H1 (cell line): ENCODE measurements at regions not wholly inside any gene's neighbourhood (a gene's known extent, or its start where the extent isn't known, plus 50 kb on each side); places are given as distances from the start of the nearest gene placed in this dataset.

ENCODE experiments used
- CTCF ChIA-PET: fragments of 300-600 bp; sonication (Branson Sonifier 250); formaldehyde crosslinking; loops from one replicate; lab custom pipeline; 2021; ENCODE audit not compliant: partially characterized antibody; lab: Charles Lee
- POLR2A ChIA-PET: fragments of 300-600 bp; sonication (Branson Sonifier 250); formaldehyde crosslinking; loops from one replicate; lab custom pipeline; 2021; ENCODE audit warnings: inconsistent platforms; ENCODE audit not compliant: partially characterized antibody; lab: Charles Lee
- DNase-seq, 2 experiments: peaks; one replicate each; pipeline versions ENCODE4 v3.0.0 to v3.0.0-alpha.2; 2010 to 2022; ENCODE audit warnings: low spot score in 2 of 2, low read depth in 1 of 2, mixed read lengths in 1 of 2
- FAIRE-seq: peaks from 2 replicates; lab custom pipeline; 2011; peaks lifted over from hg19 to GRCh38; lab: Jason Lieb, UNC
- H2AFZ ChIP-seq: 2 replicates; pipeline ENCODE4 v1.8.1; 2012; ENCODE audit warnings: low read length, inconsistent platforms
- H2AK5ac ChIP-seq: 2 replicates; pipeline ENCODE4 v1.6.1; 2013; ENCODE audit warnings: low read depth, low read length
- H2BK120ac ChIP-seq: replicated peaks from 2 replicates; pipeline ENCODE3; 2013; ENCODE audit warnings: low read depth, low read length, inconsistent platforms
- H2BK12ac ChIP-seq: 2 replicates; pipeline ENCODE4 v1.6.1; 2013; ENCODE audit warnings: low read depth, low read length
- H2BK15ac ChIP-seq: 2 replicates; pipeline ENCODE4 v1.6.1; 2013; ENCODE audit warnings: low read length
- H2BK20ac ChIP-seq: 2 replicates; pipeline ENCODE4 v1.6.1; 2013; ENCODE audit warnings: low read length
- H2BK5ac ChIP-seq: 2 replicates; pipeline ENCODE4 v1.6.1; 2013; ENCODE audit warnings: low read depth, low read length
- H3K14ac ChIP-seq: 2 replicates; pipeline ENCODE4 v1.6.1; 2013; ENCODE audit warnings: inconsistent platforms; ENCODE audit not compliant: insufficient read length
- H3K18ac ChIP-seq: 2 replicates; pipeline ENCODE4 v1.6.1; 2013; ENCODE audit warnings: low read length; ENCODE audit errors: extremely low read depth
- H3K23ac ChIP-seq: 2 replicates; pipeline ENCODE4 v1.6.1; 2013; ENCODE audit warnings: inconsistent platforms; ENCODE audit not compliant: insufficient read length
- H3K23me2 ChIP-seq: 2 replicates; pipeline ENCODE4 v1.6.1; 2013; ENCODE audit warnings: low read depth, low read length
- H3K27ac ChIP-seq: 2 replicates; pipeline ENCODE4 v1.6.1; 2011; ENCODE audit warnings: low read depth, low read length, inconsistent platforms
- H3K27me3 ChIP-seq, 4 experiments: replicated peaks in 1 of 4; 1 replicate in 1 of 4; 2 replicates in 3 of 4; pipeline versions ENCODE4 v1.6.1 to v1.8.1; 2011 to 2013; ENCODE audit warnings: low read length in 3 of 4, mild to moderate bottlenecking in 3 of 4, inconsistent platforms in 2 of 4, mixed read lengths in 2 of 4, moderate library complexity in 1 of 4; ENCODE audit not compliant: control insufficient read depth in 3 of 4, insufficient read depth in 3 of 4; ENCODE audit errors: extremely low read depth in 1 of 4
- H3K36me3 ChIP-seq, 4 experiments: 2 replicates each; pipeline versions ENCODE4 v1.6.1 to v1.8.1; 2011 to 2013; ENCODE audit warnings: mild to moderate bottlenecking in 4 of 4, low read length in 3 of 4, moderate library complexity in 2 of 4, control low read depth in 1 of 4, inconsistent platforms in 1 of 4; ENCODE audit not compliant: insufficient read depth in 4 of 4, control insufficient read depth in 2 of 4
- H3K4ac ChIP-seq: replicated peaks from 2 replicates; pipeline ENCODE3; 2013; ENCODE audit warnings: low read length, low read depth, mixed read lengths, inconsistent platforms; ENCODE audit not compliant: insufficient read length
- H3K4me1 ChIP-seq, 4 experiments: replicated peaks in 1 of 4; 1 replicate in 1 of 4; 2 replicates in 3 of 4; pipeline versions ENCODE4 v1.6.1 to v1.8.1; 2011 to 2013; ENCODE audit warnings: low read length in 3 of 4, inconsistent platforms in 2 of 4, mixed read lengths in 1 of 4; ENCODE audit not compliant: insufficient read depth in 4 of 4, control insufficient read depth in 3 of 4
- H3K4me2 ChIP-seq, 2 experiments: 2 replicates each; pipeline versions ENCODE4 v1.6.1 to v1.8.1; 2011 to 2013; ENCODE audit warnings: low read depth in 2 of 2, low read length in 2 of 2, control low read depth in 1 of 2, inconsistent platforms in 1 of 2, mild to moderate bottlenecking in 1 of 2; ENCODE audit not compliant: insufficient read depth in 1 of 2
- H3K4me3 ChIP-seq, 4 experiments: fragments of 200-600, 300-600 bp in 1 of 4; sonication (generic), shearing (Covaris generic), sonication (Bioruptor Twin) in 1 of 4; 2 replicates each; pipeline versions ENCODE4 v1.5.1 to v1.8.1; 2011 to 2016; ENCODE audit warnings: low read length in 4 of 4, low read depth in 3 of 4, control low read depth in 2 of 4, inconsistent platforms in 2 of 4, mild to moderate bottlenecking in 2 of 4, mixed read lengths in 1 of 4, moderate library complexity in 1 of 4; ENCODE audit not compliant: insufficient read depth in 2 of 4; ENCODE audit errors: extremely low read depth in 1 of 4
- H3K56ac ChIP-seq: replicated peaks from 2 replicates; pipeline ENCODE3; 2013; ENCODE audit warnings: low read depth, mild to moderate bottlenecking, mixed read lengths, low read length, inconsistent platforms; ENCODE audit not compliant: insufficient read length
- H3K79me1 ChIP-seq: 2 replicates; pipeline ENCODE4 v1.6.1; 2013; ENCODE audit warnings: low read depth, low read length, control low read depth
- H3K79me2 ChIP-seq, 2 experiments: 2 replicates each; pipeline versions ENCODE4 v1.6.1 to v1.8.1; 2012 to 2013; ENCODE audit warnings: low read length in 2 of 2, mild to moderate bottlenecking in 2 of 2, inconsistent platforms in 1 of 2; ENCODE audit not compliant: insufficient read depth in 2 of 2, control insufficient read depth in 1 of 2
- H3K9ac ChIP-seq, 4 experiments: replicated peaks in 1 of 4; 1 replicate in 1 of 4; 2 replicates in 3 of 4; pipeline versions ENCODE4 v1.6.1 to v1.8.1; 2011 to 2013; ENCODE audit warnings: low read depth in 3 of 4, low read length in 3 of 4, control low read depth in 2 of 4, mild to moderate bottlenecking in 2 of 4, moderate library complexity in 2 of 4, inconsistent platforms in 1 of 4; ENCODE audit errors: extremely low read depth in 1 of 4
- H3K9me3 ChIP-seq, 2 experiments: 2 replicates each; pipeline versions ENCODE4 v1.6.1 to v1.8.1; 2012 to 2013; ENCODE audit warnings: mild to moderate bottlenecking in 2 of 2, moderate library complexity in 2 of 2, control low read depth in 1 of 2, inconsistent platforms in 1 of 2, low read depth in 1 of 2, low read length in 1 of 2, mixed read lengths in 1 of 2; ENCODE audit not compliant: insufficient read depth in 2 of 2
- H4K20me1 ChIP-seq, 2 experiments: replicated peaks in 1 of 2; 2 replicates each; pipeline versions ENCODE3 to v1.8.1; 2011 to 2013; ENCODE audit warnings: inconsistent platforms in 2 of 2, low read length in 2 of 2, mild to moderate bottlenecking in 1 of 2; ENCODE audit not compliant: insufficient read depth in 2 of 2, control insufficient read depth in 1 of 2
- H4K5ac ChIP-seq: 2 replicates; pipeline ENCODE4 v1.6.1; 2013; ENCODE audit warnings: low read length, low read depth, mixed read lengths, inconsistent platforms; ENCODE audit not compliant: insufficient read length
- H4K8ac ChIP-seq: 2 replicates; pipeline ENCODE4 v1.8.0; 2013; ENCODE audit warnings: mild to moderate bottlenecking, moderate library complexity, low read length, inconsistent platforms; ENCODE audit not compliant: insufficient read depth; ENCODE audit errors: extremely low read depth
- H4K91ac ChIP-seq: replicated peaks from 2 replicates; pipeline ENCODE3; 2013; ENCODE audit warnings: low read length, mixed read lengths, inconsistent platforms; ENCODE audit not compliant: insufficient read length
- CBX8 ChIP-seq: fragments of 300-800, 300-1000 bp; sonication (generic); IDR thresholded peaks from 2 replicates; pipeline ENCODE4 v1.7.1; 2016; ENCODE audit warnings: low read depth, low read length, borderline replicate concordance
- CEBPB ChIP-seq: IDR thresholded peaks from 2 replicates; pipeline ENCODE4 v1.6.1; 2012; ENCODE audit warnings: low read depth, low read length
- CHD2 ChIP-seq: IDR thresholded peaks from 2 replicates; pipeline ENCODE4 v1.6.1; 2012; ENCODE audit warnings: low read length, improper control_type of control experiment
- EGR1 ChIP-seq: IDR thresholded peaks from 2 replicates; pipeline ENCODE4 v1.6.1; 2011; ENCODE audit warnings: low read depth, low read length, borderline replicate concordance
- EZH2 ChIP-seq: fragments of 200-600 bp; sonication (generic); IDR thresholded peaks from 2 replicates; pipeline ENCODE4 v1.7.1; 2012; ENCODE audit warnings: low read depth, mild to moderate bottlenecking, moderate library complexity, low read length, inconsistent platforms; ENCODE audit not compliant: severe bottlenecking
- KDM4A ChIP-seq: IDR thresholded peaks from one replicate; pipeline ENCODE4 v1.7.1; 2012; ENCODE audit warnings: low read depth, mild to moderate bottlenecking, moderate library complexity, low read length, inconsistent platforms; ENCODE audit not compliant: severe bottlenecking
- KDM5A ChIP-seq: fragments of 200-600 bp; IDR thresholded peaks from 2 replicates; pipeline ENCODE4 v1.7.1; 2012; ENCODE audit warnings: mild to moderate bottlenecking, low read length, inconsistent platforms, mixed read lengths
- RNF2 ChIP-seq: fragments of 200-900, 300-1000 bp; sonication (generic); IDR thresholded peaks from 2 replicates; pipeline ENCODE4 v1.7.1; 2016; ENCODE audit warnings: borderline replicate concordance, low read depth, mild to moderate bottlenecking, antibody characterized with exemption, low read length; ENCODE audit not compliant: poor library complexity, severe bottlenecking; ENCODE audit errors: missing control alignments
- SAP30 ChIP-seq: fragments of 300-600 bp; sonication (generic); IDR thresholded peaks from 2 replicates; pipeline ENCODE4 v1.7.1; 2012; ENCODE audit warnings: low read length, moderate library complexity, mild to moderate bottlenecking, inconsistent platforms; ENCODE audit not compliant: insufficient read depth, insufficient replicate concordance
- SIRT6 ChIP-seq: IDR thresholded peaks from one replicate; pipeline ENCODE4 v1.7.1; 2012; ENCODE audit warnings: low read length, inconsistent platforms
- TBP ChIP-seq: IDR thresholded peaks from 2 replicates; pipeline ENCODE4 v1.6.1; 2011; ENCODE audit warnings: low read depth, low read length, improper control_type of control experiment
- TCF12 ChIP-seq: IDR thresholded peaks from 2 replicates; pipeline ENCODE4 v1.6.1; 2011; ENCODE audit warnings: low read depth, mild to moderate bottlenecking, low read length
- WGBS, 2 experiments: shearing (Covaris generic) in 1 of 2; methylation state at CpG; one replicate each; pipeline versions ENCODE4 v1.1.6 to v1.1.7; 2013 to 2015; ENCODE audit warnings: low lambda C conversion rate in 2 of 2, mixed read lengths in 2 of 2, inconsistent platforms in 1 of 2, low coverage in 1 of 2, missing lambda C conversion rate in 1 of 2; ENCODE audit not compliant: insufficient replicate concordance in 2 of 2, insufficient coverage in 1 of 2, insufficient read length in 1 of 2; ENCODE audit errors: extremely low coverage in 1 of 2, missing lambda C conversion rate in 1 of 2; 5-methylcytosine and 5-hydroxymethylcytosine counted together
- TF ChIP-seq, protein P1 (sequence below): IDR thresholded peaks from 2 replicates; pipeline ENCODE4 v1.6.1; 2012; ENCODE audit warnings: low read length, inconsistent platforms

DNA sequence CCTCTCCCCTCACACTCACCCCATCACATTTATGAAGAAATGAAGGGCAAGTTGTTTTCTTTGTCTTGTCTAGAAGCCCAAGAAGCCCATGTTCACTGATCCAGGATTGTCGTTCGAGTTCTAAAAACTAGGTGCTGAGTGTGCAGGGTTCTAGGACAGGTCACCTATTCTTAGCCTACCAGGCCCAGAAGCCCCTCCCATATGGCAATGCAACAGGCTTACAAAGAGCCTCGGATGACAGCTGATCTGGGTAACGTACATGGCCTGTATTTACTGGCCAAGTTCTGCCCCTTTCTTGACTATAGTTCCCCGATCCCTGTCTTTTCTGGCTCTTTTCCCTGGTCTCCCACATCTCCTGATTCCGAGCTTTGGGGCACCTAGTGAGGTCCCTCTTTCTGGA is 160.9 kb downstream of the FZD1 start:
- no peaks in the 10 kb centered on the region for H3K79me1 ChIP-seq
- H2BK5ac ChIP-seq = no peak overlapping the region
- DNase-seq = no peak
- no peak overlapping the region for H4K91ac ChIP-seq
- no peaks in the 10 kb centered on the region; the same call in 1 of the 2 replicates for H3K23me2 ChIP-seq
- H4K5ac ChIP-seq = no peak overlapping the region
- H3K18ac ChIP-seq = no peak overlapping the region
- no peak overlapping the region for H2BK20ac ChIP-seq
- no peak overlapping the region for H2BK120ac ChIP-seq
- no peak for FAIRE-seq
- CTCF ChIA-PET = interaction anchor here (0.6 to 1.6 kb wide), 4 partner anchors 18 to 391 kb away, joined by 4 to 5 read pairs (median 4); no protein-coding TSS in a partner anchor
- no peak overlapping the region for H2AFZ ChIP-seq
- H3K14ac ChIP-seq = no peak overlapping the region
- H2AK5ac ChIP-seq = no peak overlapping the region
- no peak overlapping the region for H2BK15ac ChIP-seq
- no peak overlapping the region for H3K56ac ChIP-seq
- no peak overlapping the region for H4K8ac ChIP-seq
- H3K9ac ChIP-seq = no peak overlapping the region
- no peaks in the 10 kb centered on the region for H3K36me3 ChIP-seq
- H3K4ac ChIP-seq = no peak overlapping the region
- H3K27me3 ChIP-seq = no peaks in the 10 kb centered on the region
- H3K4me1 ChIP-seq = peaks cover 0 to 4% (median 1%) of the 10 kb centered on the region in 4 experiments; a peak in 2 of 7 replicates
- H3K4me2 ChIP-seq = no peak overlapping the region
- H3K4me3 ChIP-seq = no peak overlapping the region
- no peaks in the 10 kb centered on the region for H3K79me2 ChIP-seq
- no peak overlapping the region for H3K23ac ChIP-seq
- H3K27ac ChIP-seq = no peak overlapping the region
- H2BK12ac ChIP-seq = no peak overlapping the region
- no peaks in the 10 kb centered on the region for H4K20me1 ChIP-seq
- no peaks in the 10 kb centered on the region for H3K9me3 ChIP-seq
- POLR2A ChIA-PET = no interaction called here
- 87% methylated on average over 6 of the region's 6 CpGs; no CpG with 5 or more reads in 1 of the 2 experiments for WGBS, 2 experiments
- TF ChIP-seq, protein P1, sequence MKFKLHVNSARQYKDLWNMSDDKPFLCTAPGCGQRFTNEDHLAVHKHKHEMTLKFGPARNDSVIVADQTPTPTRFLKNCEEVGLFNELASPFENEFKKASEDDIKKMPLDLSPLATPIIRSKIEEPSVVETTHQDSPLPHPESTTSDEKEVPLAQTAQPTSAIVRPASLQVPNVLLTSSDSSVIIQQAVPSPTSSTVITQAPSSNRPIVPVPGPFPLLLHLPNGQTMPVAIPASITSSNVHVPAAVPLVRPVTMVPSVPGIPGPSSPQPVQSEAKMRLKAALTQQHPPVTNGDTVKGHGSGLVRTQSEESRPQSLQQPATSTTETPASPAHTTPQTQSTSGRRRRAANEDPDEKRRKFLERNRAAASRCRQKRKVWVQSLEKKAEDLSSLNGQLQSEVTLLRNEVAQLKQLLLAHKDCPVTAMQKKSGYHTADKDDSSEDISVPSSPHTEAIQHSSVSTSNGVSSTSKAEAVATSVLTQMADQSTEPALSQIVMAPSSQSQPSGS = no peak
- TF ChIP-seq CBX8 (no peak), EGR1 (no peak), TBP (no peak), RNF2 (no peak), TCF12 (no peak), SAP30 (no peak), SIRT6 (no peak), KDM5A (no peak), CEBPB (no peak), KDM4A (no peak), CHD2 (no peak), EZH2 (no peak)
